ENCODE measurements at regions not wholly inside any gene's neighbourhood (a gene's known extent, or its start where the extent isn't known, plus 50 kb on each side); places are given as distances from the start of the nearest gene placed in this dataset.
"Not testable (repeated sequence)": the region's sequence is repeated elsewhere in the genome, so short reads cannot be mapped to it uniquely, and the experiment has no call there.

DNA sequence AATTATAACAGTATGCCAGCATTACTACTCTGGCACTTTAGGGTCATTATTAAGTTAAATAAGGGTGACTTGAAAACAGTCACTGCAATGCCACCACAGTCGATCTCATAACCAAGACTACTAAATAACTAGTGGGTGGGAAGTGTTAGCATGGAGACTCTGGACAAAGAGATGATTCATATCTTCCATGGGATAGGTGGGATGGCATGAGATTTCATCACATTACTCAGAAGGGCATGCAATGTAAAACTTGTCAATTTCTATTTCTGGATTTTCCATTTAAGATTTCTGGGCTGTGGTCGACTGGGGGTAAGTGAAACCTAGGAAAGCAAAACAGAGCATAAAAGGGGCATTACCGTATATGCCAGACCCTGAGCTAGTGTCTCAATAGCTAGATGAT lies 538.9 kb upstream of the GRM7 start:
- Histone ChIP-seq H3K9ac (ENCODE audit: low read depth, low read length, poor library complexity, severe bottlenecking) (no peak overlapping the region), H3K79me2 (ENCODE audit: insufficient read depth, low read length) (no peaks in the 10 kb centered on the region)
- TF ChIP-seq, protein P1, sequence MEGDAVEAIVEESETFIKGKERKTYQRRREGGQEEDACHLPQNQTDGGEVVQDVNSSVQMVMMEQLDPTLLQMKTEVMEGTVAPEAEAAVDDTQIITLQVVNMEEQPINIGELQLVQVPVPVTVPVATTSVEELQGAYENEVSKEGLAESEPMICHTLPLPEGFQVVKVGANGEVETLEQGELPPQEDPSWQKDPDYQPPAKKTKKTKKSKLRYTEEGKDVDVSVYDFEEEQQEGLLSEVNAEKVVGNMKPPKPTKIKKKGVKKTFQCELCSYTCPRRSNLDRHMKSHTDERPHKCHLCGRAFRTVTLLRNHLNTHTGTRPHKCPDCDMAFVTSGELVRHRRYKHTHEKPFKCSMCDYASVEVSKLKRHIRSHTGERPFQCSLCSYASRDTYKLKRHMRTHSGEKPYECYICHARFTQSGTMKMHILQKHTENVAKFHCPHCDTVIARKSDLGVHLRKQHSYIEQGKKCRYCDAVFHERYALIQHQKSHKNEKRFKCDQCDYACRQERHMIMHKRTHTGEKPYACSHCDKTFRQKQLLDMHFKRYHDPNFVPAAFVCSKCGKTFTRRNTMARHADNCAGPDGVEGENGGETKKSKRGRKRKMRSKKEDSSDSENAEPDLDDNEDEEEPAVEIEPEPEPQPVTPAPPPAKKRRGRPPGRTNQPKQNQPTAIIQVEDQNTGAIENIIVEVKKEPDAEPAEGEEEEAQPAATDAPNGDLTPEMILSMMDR (conservative IDR thresholded peaks at IDR 0.05; ENCODE audit: low read length), result no peak
- no peak for TF ChIP-seq EZH2phosphoT487 (IDR thresholded peaks at IDR 0.05; ENCODE audit: borderline replicate concordance)

DNA sequence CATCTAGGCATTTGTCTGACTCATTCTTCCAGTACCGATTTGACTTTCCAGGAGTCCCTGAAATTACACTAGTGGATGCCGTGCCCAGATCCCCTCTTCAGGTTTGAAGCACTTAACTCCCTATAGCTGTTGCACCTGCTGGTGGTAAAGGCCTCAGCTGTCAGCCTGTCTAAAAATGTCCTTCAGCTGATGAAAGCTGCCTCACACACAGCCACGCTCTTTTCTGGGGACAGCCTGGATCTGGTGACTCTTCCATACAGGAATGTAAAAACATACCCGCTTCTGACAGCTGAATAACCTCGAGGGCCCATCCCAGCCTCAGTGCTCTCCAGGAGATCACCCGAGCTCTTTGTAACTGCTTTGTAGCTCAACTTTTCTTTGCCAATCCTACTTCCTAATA lies 534.1 kb upstream of the GRM7 start:
- no peaks in the 10 kb centered on the region for H3K9me3 ChIP-seq (ENCODE audit: insufficient read depth, low read depth, low read length)

More for the DNA sequence above, 538.9 kb upstream of the GRM7 start:
- no peak overlapping the region for H3K4me3 ChIP-seq (ENCODE audit: low read length, poor library complexity, severe bottlenecking)
- no peak overlapping the region for H2AFZ ChIP-seq (ENCODE audit: low read length)
- no peaks in the 10 kb centered on the region for H3K9me2 ChIP-seq (replicated peaks; ENCODE audit: low read depth, low read length)
- H3K4me2 ChIP-seq (ENCODE audit: low read depth, low read length, poor library complexity, severe bottlenecking), result no peak overlapping the region
- no peaks in the 10 kb centered on the region; the same call in 1 of the 2 replicates for H3K9me3 ChIP-seq (ENCODE audit: insufficient read depth, low read depth, low read length)
- no peaks in the 10 kb centered on the region for H3K36me3 ChIP-seq (ENCODE audit: insufficient read depth, low read length)
- H3K4me1 ChIP-seq (ENCODE audit: insufficient read depth, low read length, poor library complexity, severe bottlenecking), result no peaks in the 10 kb centered on the region
- H4K20me1 ChIP-seq (ENCODE audit: insufficient read depth, low read length, poor library complexity, severe bottlenecking), result no peaks in the 10 kb centered on the region
- H3F3A ChIP-seq (ENCODE audit: low read depth), result no peaks in the 10 kb centered on the region
- no peaks in the 10 kb centered on the region for H3K27me3 ChIP-seq (ENCODE audit: insufficient read depth, low read length, poor library complexity, severe bottlenecking)

DNA sequence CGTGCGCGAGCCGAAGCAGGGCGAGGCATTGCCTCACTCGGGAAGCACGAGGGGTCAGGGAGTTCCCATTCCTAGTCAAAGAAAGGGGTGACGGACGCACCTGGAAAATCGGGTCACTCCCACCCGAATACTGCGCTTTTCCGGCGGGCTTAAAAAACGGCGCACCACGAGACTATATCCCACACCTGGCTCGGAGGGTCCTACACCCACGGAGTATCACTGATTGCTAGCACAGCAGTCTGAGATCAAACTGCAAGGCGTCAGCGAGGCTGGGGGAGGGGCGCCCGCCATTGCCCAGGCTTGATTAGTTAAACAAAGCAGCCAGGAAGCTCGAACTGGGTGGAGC lies 520.0 kb upstream of the GRM7 start:
- not testable (repeated sequence) for H3K4me2 ChIP-seq (ENCODE audit: low read depth, low read length, poor library complexity, severe bottlenecking); H3K36me3 ChIP-seq (ENCODE audit: insufficient read depth, low read length); H3K9me2 ChIP-seq (replicated peaks; ENCODE audit: low read depth, low read length); H4K20me1 ChIP-seq (ENCODE audit: insufficient read depth, low read length, poor library complexity, severe bottlenecking); H3K4me1 ChIP-seq (ENCODE audit: insufficient read depth, low read length, poor library complexity, severe bottlenecking); H3K79me2 ChIP-seq (ENCODE audit: insufficient read depth, low read length); H3K9ac ChIP-seq (ENCODE audit: low read depth, low read length, poor library complexity, severe bottlenecking); H3K9me3 ChIP-seq (ENCODE audit: insufficient read depth, low read depth, low read length); H3K27me3 ChIP-seq (ENCODE audit: insufficient read depth, low read length, poor library complexity, severe bottlenecking); H3F3A ChIP-seq (ENCODE audit: low read depth); H3K4me3 ChIP-seq (ENCODE audit: low read length, poor library complexity, severe bottlenecking); H2AFZ ChIP-seq (ENCODE audit: low read length)

More for the DNA sequence above, 534.1 kb upstream of the GRM7 start:
- Histone ChIP-seq H2AFZ (ENCODE audit: low read length) (no peak overlapping the region), H3K27me3 (ENCODE audit: insufficient read depth, low read length, poor library complexity, severe bottlenecking) (no peaks in the 10 kb centered on the region), H3K4me2 (ENCODE audit: low read depth, low read length, poor library complexity, severe bottlenecking) (no peak overlapping the region), H3K79me2 (ENCODE audit: insufficient read depth, low read length) (no peaks in the 10 kb centered on the region), H3K9ac (ENCODE audit: low read depth, low read length, poor library complexity, severe bottlenecking) (no peak overlapping the region), H3K36me3 (ENCODE audit: insufficient read depth, low read length) (no peaks in the 10 kb centered on the region), H4K20me1 (ENCODE audit: insufficient read depth, low read length, poor library complexity, severe bottlenecking) (no peaks in the 10 kb centered on the region), H3K4me1 (ENCODE audit: insufficient read depth, low read length, poor library complexity, severe bottlenecking) (no peaks in the 10 kb centered on the region), H3F3A (ENCODE audit: low read depth) (no peaks in the 10 kb centered on the region), H3K9me2 (replicated peaks; ENCODE audit: low read depth, low read length) (no peaks in the 10 kb centered on the region), H3K4me3 (ENCODE audit: low read length, poor library complexity, severe bottlenecking) (no peak overlapping the region)
- TF ChIP-seq, protein P1 (conservative IDR thresholded peaks at IDR 0.05; ENCODE audit: low read length), result no peak
- no peak for TF ChIP-seq EZH2phosphoT487 (IDR thresholded peaks at IDR 0.05; ENCODE audit: borderline replicate concordance)

DNA sequence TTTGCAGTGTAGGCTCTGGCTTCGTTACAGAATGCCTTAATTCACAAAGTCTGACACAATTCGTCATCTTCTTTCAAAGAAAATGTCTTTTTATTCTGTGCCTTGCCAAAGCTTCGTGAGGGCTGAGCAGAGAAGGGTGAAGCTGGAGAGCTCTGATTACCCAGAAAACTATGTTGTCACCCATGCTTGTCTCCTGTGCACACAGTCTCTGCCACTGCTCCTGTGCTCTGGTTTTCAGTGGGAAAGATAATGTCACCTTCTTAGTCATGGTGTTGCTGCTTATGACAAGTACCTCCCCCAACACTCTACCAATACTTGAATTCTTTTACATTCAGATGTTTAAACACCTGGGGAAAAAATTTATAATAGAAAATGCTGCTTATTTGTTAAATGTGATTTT lies 509.2 kb upstream of the GRM7 start:
- Histone ChIP-seq H3K9me3 (ENCODE audit: insufficient read depth, low read depth, low read length) (no peaks in the 10 kb centered on the region), H2AFZ (ENCODE audit: low read length) (no peak overlapping the region), H3K4me3 (ENCODE audit: low read length, poor library complexity, severe bottlenecking) (no peak overlapping the region), H3F3A (ENCODE audit: low read depth) (no peaks in the 10 kb centered on the region), H3K36me3 (ENCODE audit: insufficient read depth, low read length) (no peaks in the 10 kb centered on the region), H3K27me3 (ENCODE audit: insufficient read depth, low read length, poor library complexity, severe bottlenecking) (no peaks in the 10 kb centered on the region), H4K20me1 (ENCODE audit: insufficient read depth, low read length, poor library complexity, severe bottlenecking) (no peaks in the 10 kb centered on the region), H3K4me1 (ENCODE audit: insufficient read depth, low read length, poor library complexity, severe bottlenecking) (no peaks in the 10 kb centered on the region), H3K9ac (ENCODE audit: low read depth, low read length, poor library complexity, severe bottlenecking) (no peak overlapping the region), H3K79me2 (ENCODE audit: insufficient read depth, low read length) (no peaks in the 10 kb centered on the region), H3K4me2 (ENCODE audit: low read depth, low read length, poor library complexity, severe bottlenecking) (no peak overlapping the region), H3K9me2 (replicated peaks; ENCODE audit: low read depth, low read length) (no peaks in the 10 kb centered on the region)
- TF ChIP-seq, protein P1 (conservative IDR thresholded peaks at IDR 0.05; ENCODE audit: low read length), result no peak
- TF ChIP-seq EZH2phosphoT487 (IDR thresholded peaks at IDR 0.05; ENCODE audit: borderline replicate concordance), result no peak

Data from Loucy (cell line).